OCI-LY3 (cell line): ENCODE measurements at regions not wholly inside any gene's neighbourhood (a gene's known extent, or its start where the extent isn't known, plus 50 kb on each side); places are given as distances from the start of the nearest gene placed in this dataset.

Source experiments
- H2AFZ ChIP-seq: fragments of 200-600, 300-600 bp; shearing (Covaris generic); 2 replicates; pipeline ENCODE4 v1.6.0; 2014; ENCODE audit warnings: antibody characterized with exemption, low read depth, low read length
- H3K27ac ChIP-seq: fragments of 200-600, 300-600 bp; sonication (generic); 2 replicates; pipeline ENCODE4 v1.5.1; 2014; ENCODE audit warnings: mild to moderate bottlenecking, low read length, moderate library complexity, mixed read lengths
- H3K27me3 ChIP-seq: fragments of 200-600, 300-600 bp; sonication (generic); 2 replicates; pipeline ENCODE4 v1.6.1; 2014; ENCODE audit warnings: low read depth, low read length, mixed read lengths
- H3K36me3 ChIP-seq: fragments of 200-600, 300-600 bp; sonication (generic); replicated peaks from 2 replicates; pipeline ENCODE3; 2014; ENCODE audit warnings: low read depth, low read length, mixed read lengths
- H3K4me1 ChIP-seq: fragments of 300-600, 200-600 bp; sonication (generic); 2 replicates; pipeline ENCODE4 v1.6.1; 2014; ENCODE audit warnings: low read length, mixed read lengths
- H3K4me2 ChIP-seq: fragments of 200-600, 300-600 bp; sonication (generic); 2 replicates; pipeline ENCODE4 v1.6.1; 2014; ENCODE audit warnings: low read length, mixed read lengths
- H3K4me3 ChIP-seq: fragments of 300-600, 200-600 bp; sonication (generic); 2 replicates; pipeline ENCODE4 v1.5.1; 2014; ENCODE audit warnings: antibody characterized with exemption, mild to moderate bottlenecking, low read length, moderate library complexity
- H3K79me2 ChIP-seq: fragments of 300-600, 200-600 bp; shearing (Covaris generic); 2 replicates; pipeline ENCODE4 v1.6.1; 2014; ENCODE audit warnings: mild to moderate bottlenecking, low read length, mixed read lengths
- H3K9ac ChIP-seq: fragments of 300-600, 200-600 bp; shearing (Covaris generic); 2 replicates; pipeline ENCODE4 v1.6.0; 2014; ENCODE audit warnings: mild to moderate bottlenecking, low read length, moderate library complexity
- H3K9me3 ChIP-seq: fragments of 200-600, 300-600 bp; shearing (Covaris generic); 2 replicates; pipeline ENCODE4 v1.6.1; 2014; ENCODE audit warnings: low read length, mixed read lengths; ENCODE audit not compliant: insufficient read depth
- H4K20me1 ChIP-seq: fragments of 200-600, 300-600 bp; sonication (generic); 2 replicates; pipeline ENCODE4 v1.6.1; 2016; ENCODE audit warnings: low read length, mixed read lengths; ENCODE audit not compliant: insufficient read depth
- CTCF ChIP-seq: fragments of 200-600, 300-600 bp; sonication (generic); IDR thresholded peaks from 2 replicates; pipeline ENCODE4 v1.5.1; 2014; ENCODE audit warnings: antibody characterized with exemption, low read length, low read depth
- EZH2phosphoT487 ChIP-seq: fragments of 200-600 bp; shearing (Covaris generic); IDR thresholded peaks from 2 replicates; pipeline ENCODE4 v1.6.1; 2018; ENCODE audit warnings: antibody characterized with exemption, mixed run types, low read depth

- H3K4me1 ChIP-seq: 0 out of 2 replicates have a peak, but pooled peaks cover 4% of the 10 kb centered on the region
- peaks cover 82% of the 10 kb centered on the region for H3K79me2 ChIP-seq
- H3K27me3 ChIP-seq: no peaks in the 10 kb centered on the region
- no peak overlapping the region for H3K9ac ChIP-seq
- no peak overlapping the region for H3K4me3 ChIP-seq
- TF ChIP-seq EZH2phosphoT487 (no peak), CTCF (no peak)
- H3K27ac ChIP-seq: no peak overlapping the region
- H2AFZ ChIP-seq: no peak overlapping the region
- H4K20me1 ChIP-seq: peaks cover 62% of the 10 kb centered on the region
- no peak overlapping the region for H3K4me2 ChIP-seq
- peaks cover 27% of the 10 kb centered on the region for H3K9me3 ChIP-seq
- peaks cover 84% of the 10 kb centered on the region for H3K36me3 ChIP-seq
Measured at GRCh38 chr22:22993184-22993583, 77.1 kb upstream of the GNAZ start.

- Histone ChIP-seq H3K79me2 (peaks cover 87% of the 10 kb centered on the region), H3K27me3 (no peaks in the 10 kb centered on the region), H4K20me1 (peaks cover 52% of the 10 kb centered on the region), H3K27ac (no peak overlapping the region), H3K36me3 (peaks cover 89% of the 10 kb centered on the region), H3K9ac (no peak overlapping the region), H2AFZ (no peak overlapping the region), H3K4me3 (no peak overlapping the region), H3K4me2 (no peak overlapping the region), H3K9me3 (peaks cover 46% of the 10 kb centered on the region), H3K4me1 (peaks cover 11% of the 10 kb centered on the region; the same call in 1 of the 2 replicates)
- TF ChIP-seq CTCF (no peak), EZH2phosphoT487 (no peak)
Measured at GRCh38 chr22:22995166-22995565, 75.2 kb upstream of the GNAZ start.

- Histone ChIP-seq H2AFZ (no peak overlapping the region), H3K4me2 (no peak overlapping the region), H4K20me1 (peaks cover 54% of the 10 kb centered on the region), H3K9me3 (peaks cover 54% of the 10 kb centered on the region), H3K4me1 (peaks cover 26% of the 10 kb centered on the region), H3K36me3 (peaks cover 94% of the 10 kb centered on the region), H3K9ac (no peak overlapping the region), H3K4me3 (no peak overlapping the region), H3K27me3 (no peaks in the 10 kb centered on the region), H3K27ac (no peak overlapping the region), H3K79me2 (peaks cover 97% of the 10 kb centered on the region)
- no peak for TF ChIP-seq EZH2phosphoT487
- TF ChIP-seq CTCF: no peak
Measured at GRCh38 chr22:22996511-22997261, 73.6 kb upstream of the GNAZ start.

DNA sequence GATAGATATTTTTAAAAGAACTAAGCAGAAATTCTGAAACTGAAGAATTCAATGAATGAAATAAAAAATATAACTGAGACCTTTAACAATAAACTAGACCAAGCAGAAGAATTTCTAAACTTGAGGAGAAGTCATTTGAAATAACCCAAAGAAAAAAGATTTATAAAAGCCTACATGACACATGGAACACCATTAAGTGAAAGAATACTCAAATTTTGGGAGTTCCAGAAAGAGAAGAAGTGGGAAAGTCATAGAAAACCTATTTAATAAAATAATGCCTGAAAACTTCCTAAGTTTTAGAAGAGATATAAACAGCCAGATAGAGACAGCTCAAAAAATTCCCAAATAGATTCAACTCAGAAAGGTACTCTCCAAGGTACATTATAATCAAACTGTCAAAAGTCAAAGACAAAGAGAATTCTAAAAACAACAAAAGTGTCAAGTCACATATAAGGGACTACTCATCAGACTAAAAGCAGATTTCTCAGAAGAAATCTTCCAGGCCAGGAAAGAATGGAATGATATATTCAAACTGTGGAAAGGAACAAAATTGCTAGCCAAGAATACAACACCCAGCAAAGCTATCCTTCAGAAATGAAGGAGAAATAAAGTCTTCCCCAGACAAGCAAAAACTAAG lies 72.9 kb upstream of the GNAZ start:
- peaks cover 98% of the 10 kb centered on the region for H3K36me3 ChIP-seq

More for the DNA sequence above, 72.9 kb upstream of the GNAZ start:
- peaks cover 100% of the 10 kb centered on the region for H3K79me2 ChIP-seq
- no peak overlapping the region for H3K4me2 ChIP-seq
- H3K4me3 ChIP-seq: no peak overlapping the region
- no peak overlapping the region for H2AFZ ChIP-seq
- H3K4me1 ChIP-seq: peaks cover 33% of the 10 kb centered on the region
- H4K20me1 ChIP-seq: peaks cover 52% of the 10 kb centered on the region
- no peak overlapping the region for H3K9ac ChIP-seq
- no peak overlapping the region for H3K27ac ChIP-seq
- H3K9me3 ChIP-seq: peaks cover 54% of the 10 kb centered on the region
- no peaks in the 10 kb centered on the region for H3K27me3 ChIP-seq
- TF ChIP-seq EZH2phosphoT487 (no peak), CTCF (no peak)
